GM18519 (cell line): ENCODE measurements at regions not wholly inside any gene's neighbourhood (a gene's known extent, or its start where the extent isn't known, plus 50 kb on each side); places are given as distances from the start of the nearest gene placed in this dataset.

Experiments used
- ATAC-seq: cut with Tn5 transposase; IDR thresholded peaks from one replicate; pipeline ENCODE4 v1.9.1; 2021; ENCODE audit warnings: mild to moderate bottlenecking, moderate library complexity; ENCODE audit not compliant: unreplicated experiment, low FRiP score

- ATAC-seq, result no peak
Measured at GRCh38 chr3:194832346-194833104, 146.8 kb downstream of the FAM43A start.

- ATAC-seq, result no peak
Measured at GRCh38 chr3:194833114-194833910, 147.6 kb downstream of the FAM43A start.

GRCh38 chr3:194836661-194837060 lies 151.0 kb downstream of the FAM43A start:
- ATAC-seq, result no peak

GRCh38 chr3:194837457-194838127 lies 151.9 kb downstream of the FAM43A start:
- ATAC-seq, result no peak

GRCh38 chr3:194838236-194838635 lies 152.6 kb downstream of the FAM43A start:
- no peak for ATAC-seq

- ATAC-seq, result no peak
Measured at GRCh38 chr3:194840661-194841514, 155.2 kb downstream of the FAM43A start.

- ATAC-seq, result no peak
Measured at GRCh38 chr3:194841515-194841841, 155.8 kb downstream of the FAM43A start.

- no peak for ATAC-seq
Measured at GRCh38 chr3:194843556-194843955, 157.9 kb downstream of the FAM43A start.

- ATAC-seq, result no peak
Measured at GRCh38 chr3:194844046-194844445, 158.4 kb downstream of the FAM43A start.

GRCh38 chr3:194849166-194849875 lies 163.6 kb downstream of the FAM43A start:
- no peak for ATAC-seq

- ATAC-seq, result no peak
Measured at GRCh38 chr3:194851254-194851653, 165.6 kb downstream of the FAM43A start.

GRCh38 chr3:194851941-194852340 lies 166.3 kb downstream of the FAM43A start:
- no peak for ATAC-seq

GRCh38 chr3:194852345-194852744 lies 166.7 kb downstream of the FAM43A start:
- ATAC-seq, result no peak

GRCh38 chr3:194852831-194853508 lies 167.3 kb downstream of the FAM43A start:
- no peak for ATAC-seq

GRCh38 chr3:194854206-194854605 lies 168.5 kb downstream of the FAM43A start:
- no peak for ATAC-seq

- no peak for ATAC-seq
Measured at GRCh38 chr3:194854659-194855390, 169.1 kb downstream of the FAM43A start.

- ATAC-seq, result no peak
Measured at GRCh38 chr3:194856296-194856695, 170.6 kb downstream of the FAM43A start.

- no peak for ATAC-seq
Measured at GRCh38 chr3:194857469-194858113, 171.9 kb downstream of the FAM43A start.
